ENCODE measurements at regions not wholly inside any gene's neighbourhood (a gene's known extent, or its start where the extent isn't known, plus 50 kb on each side); places are given as distances from the start of the nearest gene placed in this dataset.

DNA sequence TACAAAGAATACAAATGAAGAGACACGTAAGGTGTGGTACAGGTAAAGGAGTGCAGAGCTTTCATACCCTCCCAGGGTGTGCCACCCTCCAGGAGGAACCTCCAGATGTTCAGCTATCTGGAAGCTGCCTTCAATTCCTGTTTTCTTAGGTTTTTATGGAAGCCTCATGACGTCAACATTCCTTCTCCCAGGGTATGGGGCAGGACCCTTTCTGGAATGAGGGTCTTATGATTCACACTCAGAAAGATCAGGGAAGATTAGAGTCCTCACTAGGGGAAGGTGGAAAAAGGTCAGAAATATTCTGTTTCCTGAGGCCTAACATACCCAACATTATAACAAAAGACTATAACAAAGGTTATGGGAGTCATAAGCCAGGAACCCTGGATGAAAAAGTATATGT is 99.8 kb upstream of the PLCL2 start:
- Mint-ChIP-seq H3K9me3 (no peaks in the 10 kb centered on the region), H3K36me3 (ENCODE audit: low read depth) (no peaks in the 10 kb centered on the region)

DNA sequence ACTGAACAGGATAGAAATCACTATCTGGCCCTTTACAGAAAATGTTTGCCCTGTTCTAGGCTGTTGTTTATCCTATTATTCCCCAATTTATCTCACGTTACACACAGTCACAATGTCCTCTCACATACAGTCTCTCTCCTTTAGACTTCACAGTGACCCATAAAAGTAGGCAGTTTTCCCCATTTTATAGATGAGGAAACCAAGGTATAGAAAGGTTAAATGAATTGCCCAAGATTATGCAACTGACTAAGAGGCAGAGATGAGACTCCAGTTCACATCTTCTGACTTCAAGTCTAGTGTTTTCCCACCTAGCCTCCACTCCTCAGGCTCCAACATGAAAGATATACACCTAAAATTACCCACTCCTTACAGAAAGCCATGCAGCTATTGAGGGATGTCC is 99.3 kb upstream of the PLCL2 start:
- no peaks in the 10 kb centered on the region for H3K36me3 Mint-ChIP-seq (ENCODE audit: low read depth)
- H3K4me3 Mint-ChIP-seq = no peak overlapping the region
- H3K27me3 Mint-ChIP-seq (ENCODE audit: low read depth) = no peaks in the 10 kb centered on the region
- no peaks in the 10 kb centered on the region for H3K9me3 Mint-ChIP-seq
- peaks cover 29% of the 10 kb centered on the region for H3K4me1 Mint-ChIP-seq
- no peak overlapping the region for H3K27ac Mint-ChIP-seq
- TF ChIP-seq, protein P1, sequence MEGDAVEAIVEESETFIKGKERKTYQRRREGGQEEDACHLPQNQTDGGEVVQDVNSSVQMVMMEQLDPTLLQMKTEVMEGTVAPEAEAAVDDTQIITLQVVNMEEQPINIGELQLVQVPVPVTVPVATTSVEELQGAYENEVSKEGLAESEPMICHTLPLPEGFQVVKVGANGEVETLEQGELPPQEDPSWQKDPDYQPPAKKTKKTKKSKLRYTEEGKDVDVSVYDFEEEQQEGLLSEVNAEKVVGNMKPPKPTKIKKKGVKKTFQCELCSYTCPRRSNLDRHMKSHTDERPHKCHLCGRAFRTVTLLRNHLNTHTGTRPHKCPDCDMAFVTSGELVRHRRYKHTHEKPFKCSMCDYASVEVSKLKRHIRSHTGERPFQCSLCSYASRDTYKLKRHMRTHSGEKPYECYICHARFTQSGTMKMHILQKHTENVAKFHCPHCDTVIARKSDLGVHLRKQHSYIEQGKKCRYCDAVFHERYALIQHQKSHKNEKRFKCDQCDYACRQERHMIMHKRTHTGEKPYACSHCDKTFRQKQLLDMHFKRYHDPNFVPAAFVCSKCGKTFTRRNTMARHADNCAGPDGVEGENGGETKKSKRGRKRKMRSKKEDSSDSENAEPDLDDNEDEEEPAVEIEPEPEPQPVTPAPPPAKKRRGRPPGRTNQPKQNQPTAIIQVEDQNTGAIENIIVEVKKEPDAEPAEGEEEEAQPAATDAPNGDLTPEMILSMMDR (IDR thresholded peaks at IDR 0.05; ENCODE audit: unreplicated experiment in 3 of 3) = no peak

More for the DNA sequence above, 99.8 kb upstream of the PLCL2 start:
- TF ChIP-seq, protein P1 (IDR thresholded peaks at IDR 0.05; ENCODE audit: unreplicated experiment in 3 of 3) = no peak
- H3K27ac Mint-ChIP-seq = no peak overlapping the region
- no peaks in the 10 kb centered on the region for H3K27me3 Mint-ChIP-seq (ENCODE audit: low read depth)
- H3K4me1 Mint-ChIP-seq = peaks cover 24% of the 10 kb centered on the region
- no peak overlapping the region for H3K4me3 Mint-ChIP-seq

DNA sequence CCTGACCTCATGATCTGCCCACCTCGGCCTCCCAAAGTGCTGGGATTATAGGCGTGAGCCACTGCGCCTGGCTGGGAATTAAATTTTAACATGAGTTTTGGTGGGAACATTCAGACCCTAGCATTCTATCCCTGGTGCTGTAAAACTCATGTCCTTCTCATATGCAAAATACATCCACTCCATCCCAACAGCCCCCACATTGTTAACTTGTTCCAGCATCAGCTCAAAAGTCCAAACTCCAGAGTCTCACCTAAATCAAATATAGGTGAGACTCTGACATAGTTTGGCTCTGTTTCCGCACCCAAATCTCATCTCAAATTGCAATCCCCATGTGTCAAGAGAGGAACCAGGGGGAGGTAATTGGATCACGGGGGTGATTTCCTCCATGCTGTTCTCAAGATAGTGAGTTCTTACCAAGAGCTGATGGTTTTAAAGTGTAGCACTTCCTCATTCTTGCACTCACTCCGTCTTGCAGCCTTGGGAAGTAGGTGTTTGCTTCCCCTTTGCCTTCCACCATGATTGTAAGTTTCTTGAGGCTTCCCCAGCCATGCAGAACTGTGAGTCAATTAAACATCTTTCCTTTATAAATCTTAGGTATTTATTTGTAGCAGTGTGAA is 96.2 kb upstream of the PLCL2 start:
- Mint-ChIP-seq H3K4me3 (no peak overlapping the region), H3K27ac (no peak overlapping the region), H3K9me3 (no peaks in the 10 kb centered on the region)

DNA sequence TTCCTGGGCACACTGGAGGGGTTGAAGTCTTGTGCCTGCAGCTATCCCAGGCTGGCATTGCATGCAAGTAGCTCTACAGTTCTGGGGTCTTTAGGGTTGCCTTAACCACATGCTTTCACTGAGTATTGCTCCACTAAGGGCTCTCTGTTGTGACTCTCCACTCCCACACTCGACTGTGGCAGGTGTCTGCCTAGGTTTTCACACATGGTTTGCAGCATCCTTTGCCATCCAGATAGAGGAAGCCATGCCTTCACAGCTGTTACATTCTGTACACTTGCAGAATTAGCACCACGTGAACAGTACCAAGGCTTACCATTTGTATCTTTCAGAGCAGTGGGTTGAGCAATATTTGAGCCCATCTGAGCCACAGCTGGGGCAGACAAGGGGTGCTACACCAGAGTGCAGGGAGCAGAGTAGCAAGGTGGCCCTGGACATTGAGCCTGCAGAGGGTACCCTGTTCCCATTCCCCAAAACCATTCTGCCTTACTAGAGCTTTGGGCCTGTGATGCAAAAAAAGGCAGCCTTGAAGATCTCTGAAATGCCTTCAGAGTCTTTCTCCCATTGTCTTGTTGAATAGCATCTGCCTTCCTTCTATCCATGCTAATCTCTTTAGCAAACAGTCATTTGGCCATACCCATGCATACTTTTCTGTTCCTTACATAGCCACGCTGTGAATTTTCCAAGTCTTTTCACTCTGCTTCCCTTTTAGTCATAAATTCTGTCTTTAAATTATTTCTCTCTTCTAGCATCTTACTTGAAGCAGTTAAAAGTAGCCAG is 95.2 kb upstream of the PLCL2 start:
- Mint-ChIP-seq H3K36me3 (ENCODE audit: low read depth) (no peaks in the 10 kb centered on the region), H3K4me3 (no peak overlapping the region), H3K27me3 (ENCODE audit: low read depth) (no peaks in the 10 kb centered on the region), H3K27ac (peak overlapping the region in 2 of 3 experiments; percentile 39), H3K9me3 (peaks cover 6% of the 10 kb centered on the region), H3K4me1 (peaks cover 35% of the 10 kb centered on the region)
- TF ChIP-seq, protein P1 (IDR thresholded peaks at IDR 0.05; ENCODE audit: unreplicated experiment in 3 of 3) = no peak

More for the DNA sequence above, 96.2 kb upstream of the PLCL2 start:
- peaks cover 30% of the 10 kb centered on the region for H3K4me1 Mint-ChIP-seq
- H3K36me3 Mint-ChIP-seq (ENCODE audit: low read depth) = no peaks in the 10 kb centered on the region
- TF ChIP-seq, protein P1 (IDR thresholded peaks at IDR 0.05; ENCODE audit: unreplicated experiment in 3 of 3) = no peak
- H3K27me3 Mint-ChIP-seq (ENCODE audit: low read depth) = no peaks in the 10 kb centered on the region

DNA sequence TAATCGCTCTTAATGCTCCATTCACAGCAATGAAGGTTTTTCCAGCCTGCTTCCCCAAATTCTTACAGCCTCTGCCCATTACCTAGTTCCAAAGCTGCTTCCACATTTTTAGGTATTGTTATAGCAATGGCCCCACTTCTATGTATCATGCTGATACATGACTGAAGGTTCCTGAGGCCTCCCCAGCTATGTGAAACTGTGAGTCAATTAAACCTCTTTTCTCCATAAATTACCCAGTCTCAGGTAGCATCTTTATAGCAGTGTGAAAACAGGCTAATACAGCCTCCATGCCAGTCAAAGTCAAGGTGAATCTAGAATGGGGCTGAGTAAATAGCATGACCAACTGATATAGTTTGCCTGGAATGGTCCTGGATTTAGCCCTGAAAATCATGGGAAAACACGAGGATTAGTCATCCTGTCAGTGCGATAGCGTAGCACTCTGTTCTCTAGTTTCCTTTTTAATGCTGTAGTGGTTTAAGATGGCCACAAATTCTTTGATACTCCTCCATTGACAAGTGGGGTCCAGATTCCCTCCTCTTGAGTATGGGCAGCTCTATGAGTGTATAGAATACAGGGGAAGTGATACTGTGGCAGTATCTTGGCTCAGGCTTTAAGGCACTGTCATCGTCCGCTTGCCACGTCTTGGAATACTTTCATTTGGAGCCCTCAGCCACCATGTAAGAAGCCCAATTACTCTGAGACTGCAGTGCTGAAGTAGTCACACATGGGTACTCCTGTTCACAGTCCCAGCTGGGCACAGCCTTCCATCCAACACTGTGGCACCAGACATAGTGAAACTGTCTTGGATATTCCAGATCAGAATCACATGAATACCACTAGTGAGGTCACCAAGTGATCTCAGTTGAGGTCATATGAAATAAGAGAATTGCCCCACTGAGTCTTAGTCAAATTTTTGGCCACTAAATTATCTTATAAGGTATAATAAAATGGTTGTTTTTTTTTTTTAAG is 94.0 kb upstream of the PLCL2 start:
- peaks cover 8% of the 10 kb centered on the region for H3K9me3 Mint-ChIP-seq
- H3K36me3 Mint-ChIP-seq (ENCODE audit: low read depth) = no peaks in the 10 kb centered on the region
- TF ChIP-seq, protein P1 (IDR thresholded peaks at IDR 0.05; ENCODE audit: unreplicated experiment in 3 of 3) = no peak
- peaks cover 35% of the 10 kb centered on the region for H3K4me1 Mint-ChIP-seq
- H3K27ac Mint-ChIP-seq = peak overlapping the region in 2 of 3 experiments; percentile 39
- no peak overlapping the region for H3K4me3 Mint-ChIP-seq
- no peaks in the 10 kb centered on the region for H3K27me3 Mint-ChIP-seq (ENCODE audit: low read depth)

Measured in nephron (organoid).